Type B pancreatic cell (in vitro differentiated cells): ENCODE measurements at regions not wholly inside any gene's neighbourhood (a gene's known extent, or its start where the extent isn't known, plus 50 kb on each side); places are given as distances from the start of the nearest gene placed in this dataset.

Experiments used
- DNase-seq: peaks from one replicate; pipeline ENCODE4 v3.0.0; 2021; ENCODE audit warnings: mixed read lengths; ENCODE audit not compliant: unreplicated experiment; ENCODE audit errors: extremely low spot score
- H3K27ac Mint-ChIP-seq: 2 replicates; pipeline ENCODE4 v1.8.0; 2021; ENCODE audit warnings: mild to moderate bottlenecking, mixed read lengths
- H3K27me3 Mint-ChIP-seq: 2 replicates; pipeline ENCODE4 v1.8.0; 2021; ENCODE audit warnings: mixed read lengths
- H3K36me3 Mint-ChIP-seq: 2 replicates; pipeline ENCODE4 v1.8.0; 2021; ENCODE audit warnings: mixed read lengths
- H3K4me1 Mint-ChIP-seq: one replicate; pipeline ENCODE4 v1.8.0; 2021; ENCODE audit warnings: mixed read lengths; ENCODE audit not compliant: unreplicated experiment
- H3K4me3 Mint-ChIP-seq: 2 replicates; pipeline ENCODE4 v1.8.0; 2021; ENCODE audit warnings: mild to moderate bottlenecking, mixed read lengths
- H3K9me3 Mint-ChIP-seq: 2 replicates; pipeline ENCODE4 v1.8.0; 2021; ENCODE audit warnings: mixed read lengths
- CTCF ChIP-seq: fragments of 200-600 bp; sonication (generic); conservative IDR thresholded peaks from 2 replicates; pipeline ENCODE4 v1.5.0; 2021; ENCODE audit warnings: antibody characterized with exemption, mild to moderate bottlenecking

GRCh38 chr2:142675398-142675797, 202.1 kb upstream of the KYNU start:
- no peak overlapping the region for H3K27ac Mint-ChIP-seq
- H3K4me1 Mint-ChIP-seq = no peaks in the 10 kb centered on the region
- no peak overlapping the region for H3K4me3 Mint-ChIP-seq
- H3K9me3 Mint-ChIP-seq = no peaks in the 10 kb centered on the region
- H3K27me3 Mint-ChIP-seq = no peaks in the 10 kb centered on the region
- DNase-seq = no peak
- H3K36me3 Mint-ChIP-seq = no peaks in the 10 kb centered on the region
- no peak for TF ChIP-seq CTCF

GRCh38 chr2:142673836-142674235, 203.6 kb upstream of the KYNU start:
- TF ChIP-seq CTCF = no peak
- no peaks in the 10 kb centered on the region for H3K27me3 Mint-ChIP-seq
- H3K36me3 Mint-ChIP-seq = no peaks in the 10 kb centered on the region
- no peak overlapping the region for H3K4me3 Mint-ChIP-seq
- H3K9me3 Mint-ChIP-seq = no peaks in the 10 kb centered on the region
- DNase-seq = no peak
- H3K4me1 Mint-ChIP-seq = no peaks in the 10 kb centered on the region
- no peak overlapping the region for H3K27ac Mint-ChIP-seq

GRCh38 chr2:142672698-142673097, 204.8 kb upstream of the KYNU start:
- DNase-seq = no peak
- H3K4me1 Mint-ChIP-seq = no peaks in the 10 kb centered on the region
- no peak overlapping the region for H3K4me3 Mint-ChIP-seq
- no peaks in the 10 kb centered on the region for H3K27me3 Mint-ChIP-seq
- no peaks in the 10 kb centered on the region for H3K36me3 Mint-ChIP-seq
- H3K9me3 Mint-ChIP-seq = no peaks in the 10 kb centered on the region
- H3K27ac Mint-ChIP-seq = no peak overlapping the region
- TF ChIP-seq CTCF = no peak

- DNase-seq = no peak
- no peak overlapping the region for H3K4me3 Mint-ChIP-seq
- no peaks in the 10 kb centered on the region for H3K9me3 Mint-ChIP-seq
- H3K27ac Mint-ChIP-seq = no peak overlapping the region
- no peak for TF ChIP-seq CTCF
- no peaks in the 10 kb centered on the region for H3K36me3 Mint-ChIP-seq
- no peaks in the 10 kb centered on the region for H3K27me3 Mint-ChIP-seq
- no peaks in the 10 kb centered on the region for H3K4me1 Mint-ChIP-seq
Observed at GRCh38 chr2:142670362-142670761, 207.1 kb upstream of the KYNU start.

GRCh38 chr2:142668420-142668819, 209.0 kb upstream of the KYNU start:
- no peaks in the 10 kb centered on the region for H3K4me1 Mint-ChIP-seq
- H3K4me3 Mint-ChIP-seq = no peak overlapping the region
- no peaks in the 10 kb centered on the region for H3K9me3 Mint-ChIP-seq
- TF ChIP-seq CTCF = no peak
- H3K27ac Mint-ChIP-seq = no peak overlapping the region
- no peaks in the 10 kb centered on the region for H3K36me3 Mint-ChIP-seq
- H3K27me3 Mint-ChIP-seq = no peaks in the 10 kb centered on the region
- no peak for DNase-seq

- no peak overlapping the region for H3K27ac Mint-ChIP-seq
- no peak for TF ChIP-seq CTCF
- no peaks in the 10 kb centered on the region for H3K9me3 Mint-ChIP-seq
- no peaks in the 10 kb centered on the region for H3K36me3 Mint-ChIP-seq
- no peak for DNase-seq
- no peak overlapping the region for H3K4me3 Mint-ChIP-seq
- H3K27me3 Mint-ChIP-seq = no peaks in the 10 kb centered on the region
- no peaks in the 10 kb centered on the region for H3K4me1 Mint-ChIP-seq
Observed at GRCh38 chr2:142665241-142665640, 212.2 kb upstream of the KYNU start.
